Mammary epithelial cell (primary cell): ENCODE measurements at regions not wholly inside any gene's neighbourhood (a gene's known extent, or its start where the extent isn't known, plus 50 kb on each side); places are given as distances from the start of the nearest gene placed in this dataset.
"Not testable (repeated sequence)": the region's sequence is repeated elsewhere in the genome, so short reads cannot be mapped to it uniquely, and the experiment has no call there.

ENCODE experiments used
- CTCF ChIP-seq, 2 donors: IDR thresholded peaks in 1 of 2; conservative IDR thresholded peaks in 1 of 2; 2 replicates each; pipeline ENCODE4 v1.5.1; 2011 to 2012; ENCODE audit warnings: inconsistent platforms in 2 of 2, low read length in 2 of 2, mild to moderate bottlenecking in 2 of 2, control low read depth in 1 of 2, low read depth in 1 of 2; ENCODE audit not compliant: insufficient read depth in 1 of 2; ENCODE audit errors: extremely low read depth in 1 of 2
- EZH2 ChIP-seq: IDR thresholded peaks from 2 replicates; pipeline ENCODE4 v1.6.1; 2012; ENCODE audit warnings: low read length, inconsistent platforms, borderline replicate concordance

- TF ChIP-seq CTCF (conservative IDR thresholded peaks at IDR 0.05 in 1 of 2, IDR thresholded peaks at IDR 0.05 in 1 of 2; ENCODE audit: extremely low read depth in 1 of 2, insufficient read depth in 1 of 2, low read depth in 1 of 2, low read length in 2 of 2); EZH2: not testable (repeated sequence)
Observed at GRCh38 chr6:51224580-51225240, 406.0 kb downstream of the TFAP2B start.
